ENCODE measurements at regions not wholly inside any gene's neighbourhood (a gene's known extent, or its start where the extent isn't known, plus 50 kb on each side); places are given as distances from the start of the nearest gene placed in this dataset.
"Not testable (repeated sequence)": the region's sequence is repeated elsewhere in the genome, so short reads cannot be mapped to it uniquely, and the experiment has no call there.

DNA sequence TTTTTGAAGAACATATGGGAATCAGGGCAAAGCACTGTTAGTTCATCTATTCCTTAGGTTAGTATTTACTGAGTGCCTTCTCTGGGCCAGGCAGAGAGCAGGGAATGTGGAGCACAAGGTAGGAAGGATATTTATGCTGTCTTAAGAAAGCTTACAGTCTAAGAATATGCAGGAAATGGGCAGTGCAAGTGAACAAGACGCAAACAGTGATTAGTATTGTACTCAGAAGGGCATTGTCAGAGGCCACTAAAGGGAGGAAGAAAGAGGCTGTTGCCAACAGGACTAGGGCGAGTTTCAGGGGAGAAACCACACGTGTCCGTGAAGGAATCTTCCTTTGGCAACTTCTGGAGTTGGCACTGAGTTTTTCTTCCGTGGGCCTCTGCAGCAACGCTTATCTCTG lies 552.8 kb upstream of the COBL start:
- no peak for FAIRE-seq

- FAIRE-seq = no peak
Measured at GRCh38 chr7:51867117-51867516, 550.5 kb upstream of the COBL start.

DNA sequence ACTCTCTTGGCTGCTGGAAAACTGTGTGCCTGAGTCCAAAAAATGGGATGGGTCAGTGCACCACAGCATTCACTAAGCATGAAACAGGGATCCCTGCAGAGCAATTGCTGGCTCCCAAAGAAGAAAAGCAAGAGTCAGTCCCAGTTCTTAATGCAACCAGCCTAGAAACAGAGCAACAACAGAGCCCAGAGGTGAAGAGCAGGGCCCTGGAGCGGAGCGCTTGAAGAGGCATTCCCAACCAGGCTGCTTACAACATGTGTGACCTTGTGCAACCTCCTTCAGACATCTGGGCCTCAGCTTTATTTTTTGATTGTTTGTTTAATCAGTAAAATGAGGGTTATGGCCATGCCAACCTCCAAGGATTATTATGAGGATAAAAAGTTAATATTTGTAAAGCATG lies 543.7 kb upstream of the COBL start:
- FAIRE-seq = no peak

DNA sequence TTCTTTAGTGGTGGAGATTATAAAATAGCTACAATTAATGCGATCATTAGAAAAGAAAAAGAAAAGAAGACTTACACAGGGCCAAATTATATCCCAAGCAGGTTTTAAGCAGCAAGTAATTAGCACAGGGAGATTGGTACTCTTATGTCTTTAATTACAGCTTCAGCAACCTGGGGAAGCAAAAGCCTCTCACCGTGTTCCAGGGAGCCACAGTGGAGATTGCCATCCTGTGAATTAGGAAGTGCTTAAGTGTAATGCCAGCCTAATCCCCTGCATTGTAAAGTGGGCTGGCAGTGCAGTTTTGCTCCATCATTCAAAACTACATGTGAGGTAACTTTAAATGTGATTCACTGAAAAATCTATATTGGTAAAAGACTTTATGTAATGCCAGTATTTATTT lies 533.5 kb upstream of the COBL start:
- no peak for FAIRE-seq

GRCh38 chr7:51847461-51848134 lies 531.0 kb upstream of the COBL start:
- no peak for FAIRE-seq

DNA sequence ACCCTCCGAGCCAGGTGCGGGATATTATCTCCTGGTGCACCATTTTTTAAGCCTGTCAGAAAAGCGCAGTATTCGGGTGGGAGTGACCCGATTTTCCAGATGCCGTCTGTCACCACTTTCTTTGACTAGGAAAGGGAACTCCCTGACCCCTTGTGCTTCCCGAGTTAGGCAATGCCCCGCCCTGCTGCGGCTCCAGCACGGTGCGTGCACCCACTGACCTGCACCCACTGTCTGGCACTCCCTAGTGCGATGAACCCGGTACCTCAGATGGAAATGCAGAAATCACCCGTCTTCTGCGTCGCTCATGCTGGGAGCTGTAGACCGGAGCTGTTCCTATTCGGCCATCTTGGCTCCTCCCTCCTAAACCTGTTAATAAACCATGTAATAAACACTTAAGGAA lies 522.5 kb upstream of the COBL start:
- not testable (repeated sequence) for FAIRE-seq

DNA sequence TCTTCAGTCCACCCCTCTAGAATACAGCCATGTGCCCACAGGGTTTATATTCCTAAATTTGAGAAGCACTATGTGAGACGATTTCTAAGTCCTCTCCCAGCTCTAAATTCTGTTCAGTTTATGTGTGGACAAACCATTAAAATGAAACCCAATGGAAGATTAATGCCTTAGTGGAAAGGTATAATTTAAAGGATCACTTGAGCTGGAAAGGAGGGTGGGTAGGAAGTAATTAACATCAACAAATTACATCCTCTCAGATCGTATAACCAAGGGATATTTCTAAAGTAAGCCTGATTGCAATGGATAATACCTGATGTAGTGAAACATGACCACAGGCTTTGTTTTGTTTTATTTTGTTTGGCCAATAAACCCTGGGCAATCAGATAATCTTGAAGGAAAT lies 511.0 kb upstream of the COBL start:
- no peak for FAIRE-seq

DNA sequence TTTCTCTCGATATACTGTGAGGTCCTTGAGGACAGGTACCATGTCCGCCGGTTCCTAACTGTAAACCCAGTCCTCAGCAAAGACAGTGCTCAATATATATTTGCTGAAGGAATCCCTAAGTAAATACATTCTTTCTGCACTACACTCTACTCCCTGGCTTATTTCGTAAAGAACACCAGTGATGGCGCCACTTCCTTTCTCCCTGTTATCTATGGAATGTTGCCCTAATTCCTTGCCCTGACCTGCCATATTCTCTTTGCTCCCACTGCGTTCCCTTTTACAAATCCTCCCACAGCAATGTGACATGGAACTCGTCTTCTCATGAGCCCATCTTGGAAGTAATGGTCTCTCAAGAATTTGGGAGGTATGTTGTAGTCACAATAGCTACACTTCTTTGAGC lies 507.4 kb upstream of the COBL start:
- FAIRE-seq = no peak

GRCh38 chr7:51823437-51823836 lies 506.8 kb upstream of the COBL start:
- no peak for FAIRE-seq

GRCh38 chr7:51817694-51818225 lies 501.2 kb upstream of the COBL start:
- FAIRE-seq = no peak

DNA sequence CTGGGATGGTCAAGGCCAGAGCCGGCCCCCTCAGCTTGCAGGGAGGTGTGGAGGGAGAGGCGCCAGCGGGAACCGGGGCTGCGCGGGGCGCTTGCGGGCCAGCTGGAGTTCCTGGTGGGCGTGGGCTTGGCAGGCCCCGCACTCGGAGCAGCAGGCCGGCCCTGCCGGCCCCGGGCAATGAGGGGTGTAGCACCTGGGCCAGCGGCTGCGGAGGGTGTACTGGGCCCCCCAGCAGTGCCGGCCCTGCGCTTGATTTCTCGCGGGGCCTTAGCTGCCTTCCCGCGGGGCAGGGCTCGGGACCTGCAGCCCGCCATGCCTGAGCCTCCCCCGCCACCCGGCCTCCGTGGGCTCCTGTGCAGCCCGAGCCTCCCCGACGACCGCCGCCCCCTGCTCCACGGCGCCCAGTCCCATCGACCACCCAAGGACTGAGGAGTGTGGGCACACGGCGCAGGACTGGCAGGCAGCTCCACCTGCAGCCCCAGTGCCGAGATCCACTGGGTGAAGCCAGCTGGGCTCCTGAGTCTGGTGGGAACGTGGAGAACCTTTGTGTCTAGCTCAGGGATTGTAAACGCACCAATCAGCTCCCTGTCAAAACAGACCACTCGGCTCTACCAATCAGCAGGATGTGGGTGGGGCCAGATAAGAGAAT lies 489.3 kb upstream of the COBL start:
- FAIRE-seq = not testable (repeated sequence)

- no peak for FAIRE-seq
Measured at GRCh38 chr7:51802718-51803117, 486.1 kb upstream of the COBL start.

GRCh38 chr7:51797371-51797770 lies 480.8 kb upstream of the COBL start:
- no peak for FAIRE-seq

- FAIRE-seq = no peak
Measured at GRCh38 chr7:51792796-51793195, 476.2 kb upstream of the COBL start.

DNA sequence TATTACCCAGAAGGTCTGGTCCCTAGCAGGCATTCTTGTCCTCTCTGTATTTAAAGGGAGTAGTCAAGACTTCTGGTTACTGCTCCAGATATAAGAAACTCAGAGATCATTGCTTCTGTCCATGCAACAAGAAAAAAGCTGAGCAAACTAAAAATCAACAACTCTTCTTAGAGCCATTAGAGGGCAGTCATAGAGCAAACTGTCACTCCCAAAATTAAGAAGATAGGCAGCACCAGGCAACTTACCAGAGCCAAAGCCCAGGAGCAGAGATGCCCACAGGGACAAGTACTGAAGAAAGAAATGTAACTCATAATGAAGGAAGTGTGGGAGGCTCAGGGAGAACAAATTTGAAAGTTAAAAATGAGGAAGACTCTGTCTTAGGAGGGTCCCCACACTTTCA lies 472.9 kb upstream of the COBL start:
- no peak for FAIRE-seq

- FAIRE-seq = no peak
Measured at GRCh38 chr7:51786284-51786683, 469.7 kb upstream of the COBL start.

- FAIRE-seq = no peak
Measured at GRCh38 chr7:51785876-51786275, 469.3 kb upstream of the COBL start.

- no peak for FAIRE-seq
Measured at GRCh38 chr7:51785171-51785570, 468.6 kb upstream of the COBL start.

DNA sequence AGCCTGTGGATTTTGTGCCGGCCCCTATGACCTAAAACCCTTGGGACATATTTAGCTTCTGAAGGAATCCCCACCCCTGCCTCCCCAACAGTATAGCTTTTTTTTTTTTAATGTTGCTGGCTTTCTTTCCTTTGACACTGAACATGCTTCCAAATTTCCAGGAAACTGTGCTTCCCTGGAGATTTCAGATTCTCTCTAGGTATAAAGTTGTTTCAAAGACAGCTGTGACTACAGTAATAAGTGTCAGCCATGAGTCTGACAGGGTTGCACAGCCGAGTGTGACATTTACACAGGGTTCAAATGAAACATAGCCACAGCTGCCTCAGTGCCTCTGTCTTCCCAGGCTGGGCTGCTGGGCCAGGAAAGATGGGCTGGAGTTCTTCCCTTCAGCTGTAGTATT lies 466.6 kb upstream of the COBL start:
- no peak for FAIRE-seq

- FAIRE-seq = no peak
Measured at GRCh38 chr7:51778121-51778520, 461.5 kb upstream of the COBL start.

GRCh38 chr7:51774178-51774577 lies 457.6 kb upstream of the COBL start:
- no peak for FAIRE-seq

DNA sequence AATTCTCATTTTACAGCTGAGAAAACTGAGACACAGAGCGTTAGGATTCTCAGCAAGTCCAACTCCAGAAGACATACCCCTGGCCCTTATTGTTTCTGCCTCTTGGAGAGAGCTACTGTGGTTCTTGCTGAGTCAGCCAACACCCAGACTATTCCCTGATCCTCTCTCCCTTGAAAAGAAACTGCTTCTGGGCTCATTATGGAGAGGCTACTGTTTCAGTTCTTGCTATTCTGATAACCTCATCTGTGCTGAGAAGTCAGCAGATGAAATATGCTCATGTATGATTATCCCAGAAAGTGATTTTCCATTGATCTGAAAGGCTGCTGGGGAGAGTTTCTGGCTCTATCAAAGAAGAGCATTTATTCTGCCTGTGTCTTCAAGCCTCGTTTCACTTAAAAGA lies 455.6 kb upstream of the COBL start:
- no peak for FAIRE-seq

- FAIRE-seq = no peak
Measured at GRCh38 chr7:51764976-51765375, 448.4 kb upstream of the COBL start.

- FAIRE-seq = no peak
Measured at GRCh38 chr7:51759985-51760384, 443.4 kb upstream of the COBL start.

DNA sequence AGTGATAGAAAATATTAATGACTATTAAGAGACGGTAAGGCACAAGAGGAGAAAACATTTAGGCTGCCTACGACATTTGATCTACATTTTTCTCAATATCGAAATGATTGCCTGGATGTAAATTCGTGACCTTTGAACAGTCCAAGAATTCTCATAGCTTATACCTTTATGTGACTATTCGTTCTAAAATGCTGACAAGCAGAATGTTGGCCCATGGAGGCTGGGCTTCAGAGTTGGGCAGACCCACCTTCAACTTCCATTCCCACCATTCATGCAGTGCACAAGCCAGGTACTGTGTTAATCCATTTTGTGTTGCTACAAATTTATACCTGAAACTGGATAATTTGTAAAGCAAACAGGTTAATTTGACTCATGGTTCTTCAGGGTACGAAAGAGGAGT lies 441.4 kb upstream of the COBL start:
- no peak for FAIRE-seq

Measured in TTC549 (cell line).